ENCODE measurements at regions not wholly inside any gene's neighbourhood (a gene's known extent, or its start where the extent isn't known, plus 50 kb on each side); places are given as distances from the start of the nearest gene placed in this dataset.

DNA sequence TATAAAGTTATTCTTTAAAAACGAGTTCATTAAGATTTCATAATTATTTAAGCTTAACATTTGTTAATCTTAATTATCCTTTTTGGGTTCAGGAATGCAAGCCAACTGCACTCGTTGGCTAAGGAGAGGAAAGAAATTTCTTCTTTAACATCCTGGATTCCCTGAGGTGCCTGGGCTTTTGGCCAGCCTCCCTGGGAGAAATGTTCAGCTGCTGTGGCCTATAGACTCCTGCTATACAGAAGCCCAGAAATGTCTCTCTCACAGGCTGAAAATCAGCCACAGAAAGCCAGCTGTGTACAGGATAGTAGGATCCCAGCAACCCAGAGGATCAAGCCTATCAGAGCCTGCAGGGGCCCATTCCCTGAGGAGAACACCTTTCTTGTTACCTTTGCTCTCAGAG is 430.3 kb downstream of the XIRP2 start:
- no peak overlapping the region for H3K4me3 Mint-ChIP-seq
- no peaks in the 10 kb centered on the region for H3K36me3 Mint-ChIP-seq (ENCODE audit: low read depth)
- H3K27me3 Mint-ChIP-seq, result no peaks in the 10 kb centered on the region
- ChIA-PET POLR2A (no interaction called here), CTCF (no interaction called here)
- no peak overlapping the region for H3K27ac Mint-ChIP-seq
- DNase-seq, result no peak
- H3K4me1 Mint-ChIP-seq, result no peaks in the 10 kb centered on the region
- H3K9me3 Mint-ChIP-seq, result no peaks in the 10 kb centered on the region

- DNase-seq, result no peak
- CTCF ChIA-PET, result no interaction called here
- Mint-ChIP-seq H3K27me3 (no peaks in the 10 kb centered on the region), H3K4me1 (no peaks in the 10 kb centered on the region), H3K27ac (no peak overlapping the region), H3K36me3 (ENCODE audit: low read depth) (no peaks in the 10 kb centered on the region), H3K4me3 (no peak overlapping the region), H3K9me3 (no peaks in the 10 kb centered on the region)
- POLR2A ChIA-PET, result no interaction called here
Observed at GRCh38 chr2:167310442-167310841, 422.2 kb downstream of the XIRP2 start.
